ENCODE measurements at regions not wholly inside any gene's neighbourhood (a gene's known extent, or its start where the extent isn't known, plus 50 kb on each side); places are given as distances from the start of the nearest gene placed in this dataset.
"Not testable (repeated sequence)": the region's sequence is repeated elsewhere in the genome, so short reads cannot be mapped to it uniquely, and the experiment has no call there.

- not testable (repeated sequence) for H3K27me3 ChIP-seq (ENCODE audit: control insufficient read depth in 5 of 5, insufficient read depth in 4 of 5, low read length in 5 of 5); H3K27ac ChIP-seq (ENCODE audit: low read depth, low read length); H3K36me3 ChIP-seq (ENCODE audit: control insufficient read depth in 5 of 5, insufficient read depth in 5 of 5, low read length in 5 of 5); H3K4me1 ChIP-seq (ENCODE audit: control insufficient read depth in 5 of 5, insufficient read depth in 5 of 5, low read length in 5 of 5); H3K9me3 ChIP-seq (ENCODE audit: control insufficient read depth in 5 of 5, low read length in 5 of 5); H3K9ac ChIP-seq (ENCODE audit: low read length in 5 of 5); H3K4me3 ChIP-seq (ENCODE audit: low read depth in 1 of 5, low read length in 5 of 5)
These were observed 81.9 kb upstream of the ADGRL1 start for GRCh38 chr19:14287837-14288236.

GRCh38 chr19:14286594-14286993, 80.6 kb upstream of the ADGRL1 start:
- not testable (repeated sequence) for H3K4me3 ChIP-seq (ENCODE audit: low read depth in 1 of 5, low read length in 5 of 5); H3K9ac ChIP-seq (ENCODE audit: low read length in 5 of 5); H3K36me3 ChIP-seq (ENCODE audit: control insufficient read depth in 5 of 5, insufficient read depth in 5 of 5, low read length in 5 of 5); H3K4me1 ChIP-seq (ENCODE audit: control insufficient read depth in 5 of 5, insufficient read depth in 5 of 5, low read length in 5 of 5); H3K27me3 ChIP-seq (ENCODE audit: control insufficient read depth in 5 of 5, insufficient read depth in 4 of 5, low read length in 5 of 5); H3K9me3 ChIP-seq (ENCODE audit: control insufficient read depth in 5 of 5, low read length in 5 of 5); H3K27ac ChIP-seq (ENCODE audit: low read depth, low read length)

GRCh38 chr19:14285726-14286125, 79.8 kb upstream of the ADGRL1 start:
- not testable (repeated sequence) for H3K27me3 ChIP-seq (ENCODE audit: control insufficient read depth in 5 of 5, insufficient read depth in 4 of 5, low read length in 5 of 5); H3K9ac ChIP-seq (ENCODE audit: low read length in 5 of 5); H3K4me1 ChIP-seq (ENCODE audit: control insufficient read depth in 5 of 5, insufficient read depth in 5 of 5, low read length in 5 of 5); H3K4me3 ChIP-seq (ENCODE audit: low read depth in 1 of 5, low read length in 5 of 5); H3K27ac ChIP-seq (ENCODE audit: low read depth, low read length); H3K9me3 ChIP-seq (ENCODE audit: control insufficient read depth in 5 of 5, low read length in 5 of 5); H3K36me3 ChIP-seq (ENCODE audit: control insufficient read depth in 5 of 5, insufficient read depth in 5 of 5, low read length in 5 of 5)

GRCh38 chr19:14283813-14284520, 78.0 kb upstream of the ADGRL1 start:
- H3K36me3 ChIP-seq (ENCODE audit: control insufficient read depth in 5 of 5, insufficient read depth in 5 of 5, low read length in 5 of 5); H3K27me3 ChIP-seq (ENCODE audit: control insufficient read depth in 5 of 5, insufficient read depth in 4 of 5, low read length in 5 of 5); H3K27ac ChIP-seq (ENCODE audit: low read depth, low read length); H3K4me1 ChIP-seq (ENCODE audit: control insufficient read depth in 5 of 5, insufficient read depth in 5 of 5, low read length in 5 of 5); H3K9me3 ChIP-seq (ENCODE audit: control insufficient read depth in 5 of 5, low read length in 5 of 5); H3K4me3 ChIP-seq (ENCODE audit: low read depth in 1 of 5, low read length in 5 of 5): not testable (repeated sequence)
- H3K9ac ChIP-seq (ENCODE audit: low read length in 5 of 5): peak overlapping the region in 1 of 5 donors; percentile 39

GRCh38 chr19:14279270-14279669, 73.3 kb upstream of the ADGRL1 start:
- not testable (repeated sequence) for H3K36me3 ChIP-seq (ENCODE audit: control insufficient read depth in 5 of 5, insufficient read depth in 5 of 5, low read length in 5 of 5); H3K4me1 ChIP-seq (ENCODE audit: control insufficient read depth in 5 of 5, insufficient read depth in 5 of 5, low read length in 5 of 5)

GRCh38 chr19:14277608-14278007, 71.6 kb upstream of the ADGRL1 start:
- Histone ChIP-seq H3K4me1 (ENCODE audit: control insufficient read depth in 5 of 5, insufficient read depth in 5 of 5, low read length in 5 of 5) (peaks cover 0 to 4% (median 2%) of the 10 kb centered on the region in 5 donors), H3K9ac (ENCODE audit: low read length in 5 of 5) (no peak overlapping the region), H3K27ac (ENCODE audit: low read depth, low read length) (no peak overlapping the region), H3K27me3 (ENCODE audit: control insufficient read depth in 5 of 5, insufficient read depth in 4 of 5, low read length in 5 of 5) (peaks cover 0 to 3% (median 3%) of the 10 kb centered on the region in 5 donors), H3K9me3 (ENCODE audit: control insufficient read depth in 5 of 5, low read length in 5 of 5) (peaks cover 0 to 3% (median 0%) of the 10 kb centered on the region in 5 donors), H3K36me3 (ENCODE audit: control insufficient read depth in 5 of 5, insufficient read depth in 5 of 5, low read length in 5 of 5) (no peaks in the 10 kb centered on the region), H3K4me3 (ENCODE audit: low read depth in 1 of 5, low read length in 5 of 5) (no peak overlapping the region)

More at GRCh38 chr19:14279270-14279669, 73.3 kb upstream of the ADGRL1 start:
- H3K9ac ChIP-seq (ENCODE audit: low read length in 5 of 5); H3K27me3 ChIP-seq (ENCODE audit: control insufficient read depth in 5 of 5, insufficient read depth in 4 of 5, low read length in 5 of 5); H3K27ac ChIP-seq (ENCODE audit: low read depth, low read length); H3K9me3 ChIP-seq (ENCODE audit: control insufficient read depth in 5 of 5, low read length in 5 of 5); H3K4me3 ChIP-seq (ENCODE audit: low read depth in 1 of 5, low read length in 5 of 5): not testable (repeated sequence)

GRCh38 chr19:14275823-14276222, 69.9 kb upstream of the ADGRL1 start:
- H3K4me3 ChIP-seq (ENCODE audit: low read depth in 1 of 5, low read length in 5 of 5); H3K27ac ChIP-seq (ENCODE audit: low read depth, low read length); H3K9me3 ChIP-seq (ENCODE audit: control insufficient read depth in 5 of 5, low read length in 5 of 5); H3K27me3 ChIP-seq (ENCODE audit: control insufficient read depth in 5 of 5, insufficient read depth in 4 of 5, low read length in 5 of 5); H3K4me1 ChIP-seq (ENCODE audit: control insufficient read depth in 5 of 5, insufficient read depth in 5 of 5, low read length in 5 of 5); H3K9ac ChIP-seq (ENCODE audit: low read length in 5 of 5); H3K36me3 ChIP-seq (ENCODE audit: control insufficient read depth in 5 of 5, insufficient read depth in 5 of 5, low read length in 5 of 5): not testable (repeated sequence)

- Histone ChIP-seq H3K27me3 (ENCODE audit: control insufficient read depth in 5 of 5, insufficient read depth in 4 of 5, low read length in 5 of 5) (peaks cover 0 to 5% (median under 1%) of the 10 kb centered on the region in 5 donors), H3K4me3 (ENCODE audit: low read depth in 1 of 5, low read length in 5 of 5) (no peak overlapping the region), H3K4me1 (ENCODE audit: control insufficient read depth in 5 of 5, insufficient read depth in 5 of 5, low read length in 5 of 5) (peaks cover 0 to 4% (median 2%) of the 10 kb centered on the region in 5 donors), H3K27ac (ENCODE audit: low read depth, low read length) (no peak overlapping the region), H3K36me3 (ENCODE audit: control insufficient read depth in 5 of 5, insufficient read depth in 5 of 5, low read length in 5 of 5) (no peaks in the 10 kb centered on the region), H3K9me3 (ENCODE audit: control insufficient read depth in 5 of 5, low read length in 5 of 5) (peaks cover 0 to 3% (median 0%) of the 10 kb centered on the region in 5 donors), H3K9ac (ENCODE audit: low read length in 5 of 5) (no peak overlapping the region)
These were observed 66.7 kb upstream of the ADGRL1 start for GRCh38 chr19:14272623-14273022.

- Histone ChIP-seq H3K27me3 (ENCODE audit: control insufficient read depth in 5 of 5, insufficient read depth in 4 of 5, low read length in 5 of 5) (peaks cover 5 to 13% (median 8%) of the 10 kb centered on the region in 5 donors), H3K36me3 (ENCODE audit: control insufficient read depth in 5 of 5, insufficient read depth in 5 of 5, low read length in 5 of 5) (no peaks in the 10 kb centered on the region), H3K9me3 (ENCODE audit: control insufficient read depth in 5 of 5, low read length in 5 of 5) (peaks cover 0 to 3% (median 0%) of the 10 kb centered on the region in 5 donors), H3K27ac (ENCODE audit: low read depth, low read length) (no peak overlapping the region), H3K4me1 (ENCODE audit: control insufficient read depth in 5 of 5, insufficient read depth in 5 of 5, low read length in 5 of 5) (peaks cover 0 to 4% (median 2%) of the 10 kb centered on the region in 5 donors), H3K9ac (ENCODE audit: low read length in 5 of 5) (no peak overlapping the region), H3K4me3 (ENCODE audit: low read depth in 1 of 5, low read length in 5 of 5) (no peak overlapping the region)
These were observed 65.9 kb upstream of the ADGRL1 start for GRCh38 chr19:14271840-14272239.

GRCh38 chr19:14270557-14270956, 64.6 kb upstream of the ADGRL1 start:
- peaks cover 5 to 19% (median 13%) of the 10 kb centered on the region in 5 donors for H3K27me3 ChIP-seq (ENCODE audit: control insufficient read depth in 5 of 5, insufficient read depth in 4 of 5, low read length in 5 of 5)
- not testable (repeated sequence) for H3K4me1 ChIP-seq (ENCODE audit: control insufficient read depth in 5 of 5, insufficient read depth in 5 of 5, low read length in 5 of 5); H3K9ac ChIP-seq (ENCODE audit: low read length in 5 of 5); H3K4me3 ChIP-seq (ENCODE audit: low read depth in 1 of 5, low read length in 5 of 5); H3K27ac ChIP-seq (ENCODE audit: low read depth, low read length); H3K9me3 ChIP-seq (ENCODE audit: control insufficient read depth in 5 of 5, low read length in 5 of 5); H3K36me3 ChIP-seq (ENCODE audit: control insufficient read depth in 5 of 5, insufficient read depth in 5 of 5, low read length in 5 of 5)
